GM13976 (cell line): ENCODE measurements at regions not wholly inside any gene's neighbourhood (a gene's known extent, or its start where the extent isn't known, plus 50 kb on each side); places are given as distances from the start of the nearest gene placed in this dataset.
A peak's percentile ranks its signal among the peaks of the same experiment; 100 is the strongest.

Experiments used
- DNase-seq: peaks from one replicate; pipeline ENCODE4 v3.0.0; 2012; ENCODE audit warnings: low spot score
- in situ Hi-C: fragments of 300-500 bp; cut with MboI; formaldehyde crosslinking; loops from one replicate; pipeline ENCODE4 v1.12.0; 2022; ENCODE audit warnings: low sequenced_read_pairs, mixed read lengths, inconsistent platforms; ENCODE audit not compliant: unreplicated experiment
- TF ChIP-seq, protein P1 (sequence below): IDR thresholded peaks from 2 replicates; pipeline ENCODE4 v1.5.1; 2012; ENCODE audit warnings: borderline replicate concordance, mild to moderate bottlenecking; ENCODE audit not compliant: insufficient read depth; ENCODE audit errors: extremely low read depth, missing control alignments, control extremely low read depth

DNA sequence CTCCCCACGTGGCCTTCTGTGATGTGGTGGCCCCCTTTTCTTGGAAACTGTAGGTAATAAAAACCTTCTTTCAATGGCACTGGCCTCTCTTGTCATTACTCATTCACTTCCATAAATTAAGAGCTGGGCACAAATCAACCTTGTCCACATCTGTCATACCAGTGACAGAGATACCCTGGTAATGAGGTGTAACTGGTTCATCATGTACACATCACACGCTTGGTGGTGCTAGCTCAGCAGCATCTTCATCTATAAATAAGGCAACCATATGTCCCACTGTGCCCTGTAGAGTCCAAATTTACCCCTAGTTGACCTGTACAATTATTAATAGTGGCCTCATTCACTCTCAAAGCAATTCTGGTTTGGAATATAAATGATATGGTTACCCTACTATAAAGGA is 245.6 kb downstream of the HIVEP2 start:
- in situ Hi-C loops: loop anchor here (10.0 to 25.0 kb wide), 4 partner anchors 245 to 725 kb away; partner anchors contain the start of gene HIVEP2
- TF ChIP-seq, protein P1, sequence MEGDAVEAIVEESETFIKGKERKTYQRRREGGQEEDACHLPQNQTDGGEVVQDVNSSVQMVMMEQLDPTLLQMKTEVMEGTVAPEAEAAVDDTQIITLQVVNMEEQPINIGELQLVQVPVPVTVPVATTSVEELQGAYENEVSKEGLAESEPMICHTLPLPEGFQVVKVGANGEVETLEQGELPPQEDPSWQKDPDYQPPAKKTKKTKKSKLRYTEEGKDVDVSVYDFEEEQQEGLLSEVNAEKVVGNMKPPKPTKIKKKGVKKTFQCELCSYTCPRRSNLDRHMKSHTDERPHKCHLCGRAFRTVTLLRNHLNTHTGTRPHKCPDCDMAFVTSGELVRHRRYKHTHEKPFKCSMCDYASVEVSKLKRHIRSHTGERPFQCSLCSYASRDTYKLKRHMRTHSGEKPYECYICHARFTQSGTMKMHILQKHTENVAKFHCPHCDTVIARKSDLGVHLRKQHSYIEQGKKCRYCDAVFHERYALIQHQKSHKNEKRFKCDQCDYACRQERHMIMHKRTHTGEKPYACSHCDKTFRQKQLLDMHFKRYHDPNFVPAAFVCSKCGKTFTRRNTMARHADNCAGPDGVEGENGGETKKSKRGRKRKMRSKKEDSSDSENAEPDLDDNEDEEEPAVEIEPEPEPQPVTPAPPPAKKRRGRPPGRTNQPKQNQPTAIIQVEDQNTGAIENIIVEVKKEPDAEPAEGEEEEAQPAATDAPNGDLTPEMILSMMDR: no peak
- no peak for DNase-seq

DNA sequence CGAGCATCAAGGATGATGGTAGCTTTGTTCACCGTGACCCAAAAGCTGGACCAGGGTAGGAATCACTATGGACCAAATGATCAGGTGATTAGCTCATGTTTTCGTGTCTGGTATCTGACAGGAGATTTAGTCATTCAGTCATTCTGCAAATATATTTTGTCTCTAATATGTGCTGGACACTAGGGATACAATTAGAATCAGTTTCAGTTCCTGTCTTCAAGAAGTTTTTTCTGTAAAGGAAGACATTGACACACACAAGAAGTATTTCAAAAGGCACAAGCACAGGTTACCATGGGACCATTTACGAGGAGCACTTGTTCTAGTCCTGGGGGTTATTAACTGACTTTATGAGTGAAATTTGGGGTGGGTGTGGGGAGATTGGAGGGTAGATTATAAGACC is 244.9 kb downstream of the HIVEP2 start:
- DNase-seq: peak; percentile 30
- in situ Hi-C loops: no loop called here
- TF ChIP-seq, protein P1: no peak

DNA sequence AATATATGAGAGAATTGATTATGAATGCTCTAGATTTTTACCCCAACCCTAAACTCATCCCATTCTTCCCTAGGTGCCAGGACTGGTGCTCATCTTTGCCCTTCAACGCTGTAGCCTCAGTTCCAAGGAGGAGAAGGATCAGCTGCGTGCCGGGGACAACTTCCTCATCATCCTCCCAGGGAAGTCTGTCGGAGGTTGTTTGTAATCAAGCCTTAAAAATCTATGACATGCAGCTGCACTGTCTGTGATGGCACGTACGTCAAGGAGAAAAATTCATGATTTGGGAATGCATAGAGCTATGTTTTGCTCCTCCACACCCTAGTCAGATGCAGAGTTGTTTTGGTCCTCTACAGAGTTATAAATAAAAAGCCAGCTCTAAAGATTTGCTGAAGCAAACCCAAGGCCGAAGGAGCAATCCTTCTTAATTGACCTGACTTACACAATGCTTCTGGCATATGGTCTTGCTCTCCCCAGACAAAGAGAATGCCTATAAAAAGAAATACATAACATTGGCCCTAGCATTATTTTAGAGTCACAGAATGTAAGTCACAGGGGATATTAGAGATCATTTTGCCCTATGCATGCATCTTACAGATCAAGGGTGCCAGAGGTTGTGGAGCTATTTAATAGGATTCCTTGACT is 244.2 kb downstream of the HIVEP2 start:
- in situ Hi-C loops: no loop called here
- TF ChIP-seq, protein P1: no peak
- DNase-seq: no peak
